Medulla oblongata (tissue), 1 donor: ENCODE measurements at regions not wholly inside any gene's neighbourhood (a gene's known extent, or its start where the extent isn't known, plus 50 kb on each side); places are given as distances from the start of the nearest gene placed in this dataset.
"Not testable (repeated sequence)": the region's sequence is repeated elsewhere in the genome, so short reads cannot be mapped to it uniquely, and the experiment has no call there.

Experiments used
- DNase-seq: peaks from one replicate; pipeline ENCODE4 v3.0.0-alpha.2; 2015; ENCODE audit errors: extremely low spot score

DNA sequence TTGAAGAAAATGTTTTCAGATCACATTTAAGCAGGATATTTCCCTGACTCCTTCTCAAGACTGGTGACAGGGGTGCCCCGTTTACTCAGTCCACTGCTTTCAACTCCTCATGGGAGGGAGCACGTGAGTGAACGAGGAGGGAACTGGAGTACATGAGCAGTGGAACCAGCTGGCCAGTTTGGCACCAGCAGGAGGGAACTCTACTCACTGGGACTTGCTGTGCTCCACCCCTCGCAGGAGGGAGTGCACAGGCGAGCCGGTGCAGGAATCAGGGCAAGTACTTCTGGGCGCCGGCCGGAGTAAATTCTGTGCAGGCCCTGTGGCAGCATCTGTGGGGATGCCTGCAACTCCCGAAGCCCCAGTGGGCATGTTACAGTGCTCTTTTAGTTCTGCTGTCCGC, 1941.1 kb upstream of the C9orf72 start:
- DNase-seq, result peak; percentile 65

GRCh38 chr9:29514862-29515261, 1941.6 kb upstream of the C9orf72 start:
- DNase-seq, result peak; percentile 5

GRCh38 chr9:29548436-29548835, 1975.2 kb upstream of the C9orf72 start:
- DNase-seq, result no peak

DNA sequence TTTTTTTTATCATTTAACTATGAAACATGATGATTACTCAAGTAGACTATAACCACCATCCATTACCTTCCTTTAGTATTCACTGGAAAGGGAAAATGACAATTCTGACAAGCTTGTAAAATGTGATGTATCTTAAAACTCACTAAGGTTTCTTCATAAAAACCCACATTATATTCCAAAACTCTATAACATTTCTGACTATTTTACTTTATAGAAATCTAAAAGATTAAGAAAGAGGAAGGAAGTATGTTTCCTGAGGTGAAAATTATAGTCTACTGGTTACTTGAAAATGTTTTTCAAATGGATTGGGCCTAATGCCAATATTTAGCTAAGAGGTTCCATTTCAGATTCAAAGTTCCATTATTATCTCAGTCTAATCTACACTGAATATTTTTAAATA, 1982.2 kb upstream of the C9orf72 start:
- DNase-seq, result no peak

DNA sequence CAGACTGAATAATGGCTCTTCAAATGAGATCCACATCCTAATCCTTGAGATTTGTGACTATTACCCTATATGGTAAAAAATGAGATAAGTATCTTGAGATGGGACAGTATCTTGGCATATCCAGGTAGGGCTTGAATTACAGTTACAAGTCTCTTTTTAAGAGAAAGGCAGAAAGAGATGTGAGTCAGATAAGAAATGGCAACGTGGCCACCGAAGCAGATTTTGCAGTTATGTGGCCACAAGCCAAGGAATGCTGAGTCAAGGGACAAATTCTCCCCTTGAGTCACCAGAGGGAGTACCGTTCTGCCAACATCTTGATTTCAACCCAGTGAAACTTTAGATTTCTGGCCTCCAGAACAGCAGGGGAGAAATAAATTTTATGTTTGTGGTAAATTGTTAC, 1983.0 kb upstream of the C9orf72 start:
- no peak for DNase-seq

- DNase-seq, result no peak
These were observed 1983.5 kb upstream of the C9orf72 start for GRCh38 chr9:29556746-29557145.

DNA sequence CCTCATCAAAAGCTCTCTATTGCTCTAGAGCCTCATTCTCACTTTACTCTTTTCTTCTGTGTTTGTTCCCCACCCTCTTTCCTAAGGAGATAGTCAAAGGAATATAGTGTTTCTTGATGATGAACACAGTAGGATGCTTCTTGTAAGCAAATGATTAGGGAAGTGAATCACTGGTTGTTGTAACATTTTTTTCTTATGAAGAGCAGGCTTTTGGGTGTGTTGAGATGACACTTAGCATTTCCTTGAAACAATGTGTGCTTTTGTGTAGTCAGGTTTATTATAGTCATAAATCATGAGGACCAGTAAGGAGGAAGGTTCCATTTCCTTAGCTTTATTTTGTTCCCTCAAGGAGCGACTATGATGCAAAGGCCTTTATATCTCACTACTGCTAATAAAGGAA, 1991.3 kb upstream of the C9orf72 start:
- DNase-seq, result no peak

GRCh38 chr9:29575219-29575618, 2001.9 kb upstream of the C9orf72 start:
- DNase-seq, result no peak

DNA sequence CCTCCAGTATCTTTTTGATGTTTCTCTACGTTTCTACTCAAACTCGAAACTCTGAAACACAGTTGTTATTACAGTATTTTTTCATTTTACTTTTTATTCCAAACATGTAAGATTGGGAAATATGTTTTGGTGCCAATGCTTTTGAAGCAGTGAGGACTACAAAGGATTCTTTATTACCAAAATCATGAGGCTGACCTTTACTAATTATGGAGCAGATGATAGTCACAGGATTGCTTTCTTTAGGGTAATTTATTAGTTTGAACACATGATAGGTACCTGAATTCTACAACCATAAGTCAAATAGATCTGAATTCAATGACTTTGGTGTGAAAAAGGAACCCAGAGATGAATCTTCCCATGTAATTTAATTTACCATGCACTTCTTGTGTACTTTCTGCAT, 2015.1 kb upstream of the C9orf72 start:
- no peak for DNase-seq

- no peak for DNase-seq
These were observed 2036.0 kb upstream of the C9orf72 start for GRCh38 chr9:29609282-29609681.

DNA sequence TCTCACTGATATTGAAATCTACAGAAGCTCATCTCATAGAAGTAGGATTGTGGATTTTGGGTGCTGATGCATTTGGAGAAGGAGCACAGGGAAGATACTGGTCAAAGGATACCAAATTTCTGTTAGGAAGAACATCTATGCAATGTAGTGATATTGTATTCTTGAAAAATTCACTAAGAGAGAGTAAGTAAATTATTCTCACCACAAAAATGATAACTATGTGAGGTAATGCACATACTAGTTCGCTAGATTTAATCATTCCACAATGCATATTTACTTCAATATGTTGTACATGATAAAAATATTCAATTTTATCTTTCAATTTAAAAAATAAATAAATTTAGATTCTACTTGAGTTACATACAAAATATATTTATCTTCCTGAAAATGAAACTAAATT, 2040.5 kb upstream of the C9orf72 start:
- DNase-seq, result no peak

- DNase-seq, result no peak
These were observed 2043.6 kb upstream of the C9orf72 start for GRCh38 chr9:29616844-29617243.

GRCh38 chr9:29625292-29625731, 2052.0 kb upstream of the C9orf72 start:
- DNase-seq, result no peak

- DNase-seq, result no peak
These were observed 2052.7 kb upstream of the C9orf72 start for GRCh38 chr9:29625931-29626330.

GRCh38 chr9:29628856-29629255, 2055.6 kb upstream of the C9orf72 start:
- not testable (repeated sequence) for DNase-seq

GRCh38 chr9:29637471-29638237, 2064.4 kb upstream of the C9orf72 start:
- no peak for DNase-seq

DNA sequence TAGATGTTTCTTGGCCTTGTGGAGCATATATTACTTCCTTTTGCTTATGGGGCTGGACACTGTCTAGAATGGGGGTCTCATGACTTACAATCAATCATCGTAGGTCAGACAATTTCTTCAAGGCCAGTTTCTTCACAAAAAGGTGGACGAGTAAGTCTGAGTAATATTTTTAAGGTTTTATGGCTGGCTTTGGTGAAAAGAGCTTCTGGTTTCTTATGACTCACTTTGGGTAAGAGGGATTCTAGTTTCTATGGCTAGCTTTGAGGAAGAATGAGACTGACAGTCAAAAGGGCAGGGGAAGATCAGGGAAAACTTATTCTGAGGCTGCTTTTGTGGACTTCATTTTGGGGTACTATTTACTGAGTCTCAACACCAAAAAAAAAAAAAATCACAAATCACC, 2067.2 kb upstream of the C9orf72 start:
- no peak for DNase-seq

DNA sequence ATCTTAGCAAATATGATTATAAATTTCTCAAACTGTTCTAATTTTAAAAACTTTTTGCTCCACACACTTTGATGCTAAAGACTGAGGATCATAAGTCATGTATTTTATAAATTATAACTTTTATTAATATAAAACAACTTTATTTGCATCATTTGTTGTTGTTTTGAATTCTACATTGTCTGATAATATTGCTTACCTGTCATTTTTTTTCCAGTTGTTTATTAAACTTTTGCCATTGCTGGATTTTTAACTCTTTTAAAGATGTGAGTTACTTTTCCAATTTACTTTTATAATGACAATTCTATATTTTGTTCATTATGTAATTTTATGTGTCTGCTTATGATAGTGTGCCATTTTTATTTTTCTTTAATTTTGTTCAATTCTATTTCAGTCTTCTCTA, 2071.2 kb upstream of the C9orf72 start:
- no peak for DNase-seq

- no peak for DNase-seq
These were observed 2074.2 kb upstream of the C9orf72 start for GRCh38 chr9:29647451-29647850.

GRCh38 chr9:29648132-29648531, 2074.9 kb upstream of the C9orf72 start:
- DNase-seq, result no peak

DNA sequence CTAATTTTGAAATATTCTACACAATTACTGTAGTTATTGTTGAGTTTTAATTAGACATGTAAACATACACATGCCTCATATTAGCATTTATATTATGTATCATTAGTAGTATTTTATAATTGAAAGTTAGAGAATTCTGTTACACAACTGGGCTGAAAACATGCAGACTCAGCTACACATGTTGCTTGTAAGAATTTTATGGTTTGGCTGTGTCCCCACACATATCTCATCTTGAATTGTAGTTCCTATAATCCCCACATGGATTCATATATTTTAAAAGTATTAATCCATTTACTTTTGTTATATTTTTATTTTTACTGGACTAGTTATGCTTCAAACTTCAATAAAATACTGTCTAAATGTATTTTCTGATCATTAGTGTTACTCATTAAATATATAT, 2075.3 kb upstream of the C9orf72 start:
- DNase-seq, result no peak

DNA sequence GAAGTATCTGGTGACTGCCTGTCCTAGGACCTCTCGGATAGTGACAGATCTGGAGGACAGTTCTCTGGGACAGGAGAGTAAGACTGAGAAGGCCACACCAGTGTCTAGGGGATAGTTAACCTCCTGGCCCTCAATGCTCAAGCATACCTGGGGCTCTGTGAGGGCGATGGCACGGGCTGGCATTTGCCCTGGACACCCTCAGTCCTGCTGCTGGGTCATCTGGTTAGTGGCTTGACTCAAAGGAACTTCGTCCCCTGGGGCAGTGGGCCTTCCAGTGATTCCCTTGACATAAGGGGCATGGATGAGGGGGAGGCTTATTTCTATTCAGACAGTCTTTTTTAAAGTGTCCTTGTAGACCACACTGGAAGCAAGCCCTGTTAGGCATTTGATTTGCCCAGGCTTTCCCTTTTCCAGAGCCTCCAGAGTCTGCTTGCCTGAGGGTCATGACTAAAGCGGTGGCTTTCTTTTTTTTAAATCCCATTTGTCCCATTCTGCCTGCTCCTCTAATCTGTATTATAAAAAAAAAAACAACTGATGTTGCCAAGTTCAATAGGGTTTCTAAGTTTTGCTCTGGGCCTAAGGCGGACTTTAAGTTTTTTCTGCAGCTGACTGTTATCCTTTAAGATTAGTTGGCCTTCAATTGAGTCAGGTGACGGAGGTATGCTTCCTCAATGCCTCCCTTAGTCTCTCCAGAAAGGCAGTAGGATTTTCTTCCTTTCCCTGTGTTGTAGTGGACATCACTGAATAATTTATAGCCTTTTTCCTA, 2083.5 kb upstream of the C9orf72 start:
- no peak for DNase-seq

DNA sequence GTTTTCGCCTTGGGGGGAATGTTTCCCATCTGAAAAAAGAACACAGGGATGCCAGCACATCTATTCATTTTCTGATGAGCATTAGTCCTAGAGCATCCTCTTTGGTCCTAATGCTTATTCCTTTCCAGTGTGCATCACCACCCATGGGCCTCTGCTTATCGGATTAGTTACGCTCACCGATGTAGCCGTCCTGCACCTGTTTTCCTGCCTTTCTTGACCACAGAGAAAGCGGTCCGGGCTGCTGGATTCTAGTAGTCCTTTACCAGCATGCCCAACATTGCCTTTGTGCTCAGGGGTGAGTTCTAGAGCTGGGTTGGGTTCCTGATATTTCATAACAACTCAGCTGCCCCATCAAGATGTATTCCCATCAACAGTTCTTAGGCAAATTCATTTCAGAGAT, 2084.5 kb upstream of the C9orf72 start:
- no peak for DNase-seq
